ES-I3 (cell line): ENCODE measurements at regions not wholly inside any gene's neighbourhood (a gene's known extent, or its start where the extent isn't known, plus 50 kb on each side); places are given as distances from the start of the nearest gene placed in this dataset.

Source experiments
- H3K36me3 ChIP-seq: 2 replicates; pipeline ENCODE4 v1.6.1; 2013; ENCODE audit warnings: mild to moderate bottlenecking, low read length, control low read depth, moderate library complexity; ENCODE audit not compliant: insufficient read depth
- H3K4me1 ChIP-seq: 2 replicates; pipeline ENCODE4 v1.6.1; 2013; ENCODE audit warnings: mild to moderate bottlenecking, control low read depth, low read length; ENCODE audit not compliant: insufficient read depth
- H3K9ac ChIP-seq: 2 replicates; pipeline ENCODE4 v1.6.1; 2013; ENCODE audit warnings: low read depth, mild to moderate bottlenecking, low read length, moderate library complexity
- H3K9me3 ChIP-seq: 2 replicates; pipeline ENCODE4 v1.6.1; 2013; ENCODE audit warnings: mild to moderate bottlenecking, low read length, moderate library complexity; ENCODE audit not compliant: control insufficient read depth, insufficient read depth

DNA sequence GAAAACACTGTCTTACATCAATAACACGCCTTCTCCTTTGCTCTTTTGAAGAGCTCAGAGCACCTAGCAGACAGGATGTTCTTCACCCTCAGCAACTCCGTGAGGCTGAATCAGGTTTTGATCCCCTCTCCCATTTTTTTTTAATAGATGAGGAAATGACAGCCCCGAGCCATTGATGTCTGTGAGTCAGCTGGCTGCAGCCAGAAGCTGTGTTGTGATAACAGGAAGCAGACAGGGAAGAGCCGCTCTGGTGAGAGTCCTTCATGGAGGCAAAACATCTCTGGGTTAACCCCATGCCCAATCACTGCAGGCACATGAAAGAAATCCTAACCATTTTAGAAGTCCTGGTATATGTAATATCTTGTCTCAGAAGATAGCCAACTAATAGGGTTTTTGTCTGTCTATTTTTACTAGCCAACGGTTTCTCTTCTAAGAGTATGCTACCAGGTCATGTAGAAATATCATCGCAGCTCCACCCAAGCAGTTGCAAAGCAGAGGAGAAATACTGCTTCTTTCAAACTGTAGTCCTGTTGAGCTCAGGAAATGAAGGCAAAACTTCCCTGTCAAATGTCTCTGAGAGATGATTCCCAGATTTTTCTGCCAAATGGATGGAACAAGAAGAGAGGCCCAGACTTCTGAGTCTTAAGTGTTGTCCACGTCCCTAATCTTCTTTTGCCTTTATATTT lies 568.9 kb downstream of the CCDC171 start:
- no peaks in the 10 kb centered on the region for H3K36me3 ChIP-seq
- H3K9ac ChIP-seq: no peak overlapping the region
- peaks cover 13% of the 10 kb centered on the region for H3K4me1 ChIP-seq
- H3K9me3 ChIP-seq: no peaks in the 10 kb centered on the region

DNA sequence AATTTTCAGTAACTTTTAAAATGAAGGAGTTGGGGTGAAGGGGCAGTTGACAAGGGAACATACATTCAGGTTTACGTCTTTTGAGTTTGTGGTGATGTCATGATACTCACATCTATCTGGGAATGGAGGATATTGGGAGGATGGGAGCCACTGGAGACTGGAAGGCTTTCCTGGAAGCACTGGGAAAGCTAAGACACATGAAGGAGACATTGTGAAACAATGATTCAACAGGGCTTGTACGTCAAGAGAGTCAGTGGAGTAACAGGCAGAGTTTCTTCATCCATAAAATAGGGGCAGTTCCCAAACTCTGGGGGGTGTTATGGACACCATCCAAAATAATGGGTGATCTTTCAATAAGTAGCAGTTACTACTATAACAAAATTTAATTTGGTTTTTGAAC lies 572.8 kb downstream of the CCDC171 start:
- Histone ChIP-seq H3K36me3 (no peaks in the 10 kb centered on the region), H3K9me3 (no peaks in the 10 kb centered on the region), H3K4me1 (peaks cover 4% of the 10 kb centered on the region), H3K9ac (no peak overlapping the region)

GRCh38 chr9:16126042-16126441 lies 573.2 kb downstream of the CCDC171 start:
- no peaks in the 10 kb centered on the region for H3K9me3 ChIP-seq
- no peaks in the 10 kb centered on the region for H3K36me3 ChIP-seq
- peaks cover under 1% of the 10 kb centered on the region; the same call in 1 of the 2 replicates for H3K4me1 ChIP-seq
- H3K9ac ChIP-seq: no peak overlapping the region

- Histone ChIP-seq H3K36me3 (no peaks in the 10 kb centered on the region), H3K9ac (no peak overlapping the region), H3K4me1 (no peaks in the 10 kb centered on the region), H3K9me3 (no peaks in the 10 kb centered on the region)
Observed at GRCh38 chr9:16128003-16128402, 575.2 kb downstream of the CCDC171 start.

- Histone ChIP-seq H3K4me1 (no peaks in the 10 kb centered on the region), H3K36me3 (no peaks in the 10 kb centered on the region), H3K9me3 (no peaks in the 10 kb centered on the region), H3K9ac (no peak overlapping the region)
Observed at GRCh38 chr9:16131264-16131663, 578.4 kb downstream of the CCDC171 start.

DNA sequence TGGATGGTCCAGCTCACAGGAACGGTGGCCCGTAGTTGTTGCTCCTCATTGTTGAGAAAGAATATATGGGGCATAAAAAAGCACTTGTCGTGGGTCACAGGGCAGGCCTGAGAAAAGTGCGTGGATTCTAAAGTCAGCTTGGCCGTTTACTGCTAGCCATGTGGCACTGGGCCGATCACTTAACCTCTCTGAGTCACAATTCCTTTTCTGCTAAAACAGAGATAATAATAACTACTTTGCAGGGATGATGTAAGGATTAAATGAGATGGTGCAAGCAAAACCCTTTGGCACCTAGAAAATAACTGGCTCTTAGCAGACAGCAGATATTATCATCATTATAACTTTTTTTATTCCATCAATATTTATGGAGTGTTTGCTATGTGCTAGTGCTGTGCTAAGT lies 579.7 kb downstream of the CCDC171 start:
- Histone ChIP-seq H3K9me3 (no peaks in the 10 kb centered on the region), H3K36me3 (no peaks in the 10 kb centered on the region), H3K4me1 (no peaks in the 10 kb centered on the region), H3K9ac (no peak overlapping the region)

GRCh38 chr9:16133032-16133431 lies 580.2 kb downstream of the CCDC171 start:
- Histone ChIP-seq H3K9me3 (no peaks in the 10 kb centered on the region), H3K9ac (no peak overlapping the region), H3K4me1 (no peaks in the 10 kb centered on the region), H3K36me3 (no peaks in the 10 kb centered on the region)

DNA sequence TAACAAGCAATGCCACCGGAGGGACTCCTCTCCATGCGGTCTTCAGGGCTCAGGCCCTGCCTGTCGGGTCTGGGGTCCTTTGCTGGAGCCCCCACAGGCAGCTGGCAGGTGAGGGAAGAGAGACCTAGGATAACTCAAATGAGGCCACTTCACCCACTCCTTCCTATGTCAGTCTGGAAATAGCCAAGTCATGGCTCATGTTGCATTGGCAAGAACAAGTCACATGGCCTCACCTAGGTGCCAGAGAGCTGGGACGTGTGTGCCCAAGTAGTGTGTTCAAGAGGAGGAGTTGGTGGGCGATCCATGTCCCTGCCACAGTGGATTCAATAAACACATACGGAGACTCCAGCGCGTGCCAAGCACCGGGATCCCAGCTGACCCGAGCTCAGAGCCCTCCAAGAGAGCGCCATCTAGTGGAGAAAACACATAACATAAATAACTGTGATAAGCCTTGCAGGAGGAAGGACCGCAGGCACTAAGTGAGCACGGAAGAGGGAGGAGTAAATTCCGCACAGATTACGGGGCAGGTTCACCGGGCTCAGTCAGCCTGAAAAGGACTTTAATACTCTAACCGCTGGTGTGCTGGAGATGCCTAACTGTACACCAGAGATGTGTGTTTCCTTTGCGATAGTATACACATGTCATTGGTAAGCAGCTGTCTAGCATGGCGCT lies 580.8 kb downstream of the CCDC171 start:
- no peak overlapping the region for H3K9ac ChIP-seq
- no peaks in the 10 kb centered on the region for H3K4me1 ChIP-seq
- no peaks in the 10 kb centered on the region for H3K36me3 ChIP-seq
- no peaks in the 10 kb centered on the region for H3K9me3 ChIP-seq

DNA sequence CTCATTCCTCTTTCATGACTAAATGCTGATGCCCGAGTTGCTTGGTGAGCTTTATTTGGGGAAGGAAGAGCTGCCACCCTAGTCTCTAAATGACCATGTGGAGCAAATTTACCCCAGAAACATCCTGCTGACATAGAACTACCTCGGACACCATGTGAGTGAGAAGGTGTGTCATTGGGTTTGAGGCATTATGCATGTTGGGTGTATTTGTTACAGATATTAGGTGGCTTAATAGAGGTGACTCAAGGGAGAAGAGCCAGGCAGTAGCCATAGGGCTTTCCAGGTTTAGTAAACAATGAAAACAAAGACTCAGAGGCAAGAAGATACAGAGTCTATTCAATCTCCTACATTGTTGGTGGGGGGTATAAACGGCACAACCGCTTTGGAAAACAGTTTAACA lies 581.5 kb downstream of the CCDC171 start:
- Histone ChIP-seq H3K9ac (no peak overlapping the region), H3K9me3 (no peaks in the 10 kb centered on the region), H3K36me3 (no peaks in the 10 kb centered on the region), H3K4me1 (no peaks in the 10 kb centered on the region)

DNA sequence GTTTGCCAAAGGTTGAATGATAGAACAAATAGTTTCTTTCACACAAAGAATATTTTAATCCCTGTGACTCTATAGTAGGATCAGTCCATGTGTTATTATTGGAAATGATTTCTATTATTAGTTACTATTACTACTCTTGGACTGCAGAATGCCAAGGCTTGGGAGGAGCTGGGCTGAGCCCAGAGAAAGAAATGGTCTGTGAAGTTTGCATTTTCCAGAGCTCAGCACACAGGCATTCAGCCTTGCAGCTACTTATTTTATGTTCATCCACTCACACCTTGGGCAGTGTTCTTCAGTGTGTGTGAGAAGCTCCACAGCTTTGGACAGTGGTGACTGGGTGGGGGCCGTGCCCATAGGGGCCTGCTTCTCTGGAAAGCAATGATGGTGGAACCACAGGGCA lies 583.1 kb downstream of the CCDC171 start:
- no peak overlapping the region for H3K9ac ChIP-seq
- no peaks in the 10 kb centered on the region for H3K9me3 ChIP-seq
- no peaks in the 10 kb centered on the region for H3K36me3 ChIP-seq
- no peaks in the 10 kb centered on the region for H3K4me1 ChIP-seq

GRCh38 chr9:16136451-16136850 lies 583.6 kb downstream of the CCDC171 start:
- Histone ChIP-seq H3K9me3 (no peaks in the 10 kb centered on the region), H3K4me1 (no peaks in the 10 kb centered on the region), H3K36me3 (no peaks in the 10 kb centered on the region), H3K9ac (no peak overlapping the region)

DNA sequence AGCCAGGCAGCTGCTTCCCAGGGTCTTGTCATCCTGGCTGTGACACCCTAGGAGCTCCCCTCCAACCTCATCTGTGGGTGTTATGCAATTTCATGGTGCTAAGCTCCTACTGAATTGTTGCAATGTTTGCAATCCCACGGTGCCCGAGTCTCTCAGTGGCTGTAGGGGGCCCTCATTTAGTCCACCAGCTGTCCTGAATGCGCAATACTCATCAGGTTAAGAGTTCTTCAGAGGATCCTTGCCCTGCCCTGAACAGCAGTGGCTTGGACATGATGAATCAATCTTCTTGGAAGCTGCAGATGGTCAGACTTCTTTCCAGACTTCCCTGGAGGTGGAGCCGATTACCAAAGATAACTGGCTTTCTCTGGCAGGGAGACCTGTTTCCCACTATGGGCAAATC lies 584.1 kb downstream of the CCDC171 start:
- Histone ChIP-seq H3K9ac (no peak overlapping the region), H3K4me1 (no peaks in the 10 kb centered on the region), H3K36me3 (no peaks in the 10 kb centered on the region), H3K9me3 (no peaks in the 10 kb centered on the region)

GRCh38 chr9:16138561-16139491 lies 586.0 kb downstream of the CCDC171 start:
- Histone ChIP-seq H3K9ac (no peak overlapping the region), H3K36me3 (no peaks in the 10 kb centered on the region), H3K9me3 (no peaks in the 10 kb centered on the region), H3K4me1 (no peaks in the 10 kb centered on the region)

DNA sequence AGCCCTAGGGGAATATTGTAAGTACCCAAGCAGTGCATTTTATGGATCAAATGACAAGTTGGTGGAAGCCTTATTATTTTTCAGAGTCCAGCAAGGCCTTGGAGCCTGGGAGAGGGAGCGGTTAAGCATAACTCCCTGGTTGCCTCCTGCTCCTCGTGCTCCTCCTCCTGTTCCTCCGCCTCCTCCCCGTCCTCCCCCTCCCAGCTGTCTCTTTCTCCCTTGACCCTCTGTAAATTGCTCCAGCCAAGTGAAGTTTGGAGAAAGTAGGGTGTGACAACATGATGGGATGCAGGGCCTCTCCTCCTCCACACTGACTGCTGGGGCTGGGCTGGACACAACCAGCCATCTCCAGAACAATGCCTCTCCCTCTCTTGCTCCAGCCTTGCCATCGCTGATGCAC lies 586.9 kb downstream of the CCDC171 start:
- Histone ChIP-seq H3K4me1 (no peaks in the 10 kb centered on the region), H3K9ac (no peak overlapping the region), H3K9me3 (no peaks in the 10 kb centered on the region), H3K36me3 (no peaks in the 10 kb centered on the region)
